ENCODE measurements at regions not wholly inside any gene's neighbourhood (a gene's known extent, or its start where the extent isn't known, plus 50 kb on each side); places are given as distances from the start of the nearest gene placed in this dataset.
"Not testable (repeated sequence)": the region's sequence is repeated elsewhere in the genome, so short reads cannot be mapped to it uniquely, and the experiment has no call there.

- no peak for DNase-seq
Measured at GRCh38 chr6:85186546-85187175, 263.2 kb upstream of the NT5E start.

- DNase-seq, result no peak
Measured at GRCh38 chr6:85185977-85186376, 263.9 kb upstream of the NT5E start.

DNA sequence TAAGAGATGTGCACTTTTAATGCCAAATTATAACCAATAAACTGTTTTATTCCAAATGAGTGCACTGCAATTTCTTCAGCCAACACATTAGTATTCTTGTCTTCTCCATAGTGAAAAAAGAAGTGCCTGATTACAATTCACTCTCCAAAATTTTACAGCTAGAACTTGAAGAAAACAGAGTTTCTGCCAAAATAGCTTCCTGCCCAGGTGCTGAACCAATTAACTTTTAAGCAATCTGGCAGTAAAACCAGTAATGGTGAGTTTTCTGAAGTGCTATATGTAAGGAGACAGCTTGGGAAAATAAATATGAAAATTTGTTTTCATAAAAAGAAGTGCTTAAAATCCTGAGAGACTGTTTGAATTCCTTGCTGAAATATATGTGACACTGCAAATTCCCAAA is 266.0 kb upstream of the NT5E start:
- no peak for DNase-seq

GRCh38 chr6:85172705-85173104 is 277.2 kb upstream of the NT5E start:
- DNase-seq, result no peak

- DNase-seq, result no peak
Measured at GRCh38 chr6:85172161-85172560, 277.7 kb upstream of the NT5E start.

DNA sequence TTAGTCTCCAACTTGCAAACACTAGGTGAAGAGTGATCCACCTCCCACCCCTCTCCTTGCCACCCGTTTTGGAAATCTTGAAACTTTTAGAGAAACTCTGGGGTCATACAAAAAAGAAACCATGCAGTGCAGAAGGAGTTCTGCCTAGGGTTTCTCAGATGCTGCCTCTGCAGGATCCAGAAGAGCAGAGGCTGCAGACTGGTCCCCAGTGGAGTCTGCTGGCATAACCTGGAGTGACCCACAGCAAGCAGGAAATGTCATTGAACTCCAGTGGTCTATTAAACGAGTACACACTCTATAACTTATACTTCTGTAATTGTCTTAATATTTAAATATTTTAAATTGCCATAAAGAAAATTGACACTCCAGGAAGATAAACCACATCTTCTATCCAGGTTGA is 280.7 kb upstream of the NT5E start:
- no peak for DNase-seq

GRCh38 chr6:85168146-85168545 is 281.7 kb upstream of the NT5E start:
- DNase-seq, result no peak

- DNase-seq, result no peak
Measured at GRCh38 chr6:85166114-85166741, 283.7 kb upstream of the NT5E start.

DNA sequence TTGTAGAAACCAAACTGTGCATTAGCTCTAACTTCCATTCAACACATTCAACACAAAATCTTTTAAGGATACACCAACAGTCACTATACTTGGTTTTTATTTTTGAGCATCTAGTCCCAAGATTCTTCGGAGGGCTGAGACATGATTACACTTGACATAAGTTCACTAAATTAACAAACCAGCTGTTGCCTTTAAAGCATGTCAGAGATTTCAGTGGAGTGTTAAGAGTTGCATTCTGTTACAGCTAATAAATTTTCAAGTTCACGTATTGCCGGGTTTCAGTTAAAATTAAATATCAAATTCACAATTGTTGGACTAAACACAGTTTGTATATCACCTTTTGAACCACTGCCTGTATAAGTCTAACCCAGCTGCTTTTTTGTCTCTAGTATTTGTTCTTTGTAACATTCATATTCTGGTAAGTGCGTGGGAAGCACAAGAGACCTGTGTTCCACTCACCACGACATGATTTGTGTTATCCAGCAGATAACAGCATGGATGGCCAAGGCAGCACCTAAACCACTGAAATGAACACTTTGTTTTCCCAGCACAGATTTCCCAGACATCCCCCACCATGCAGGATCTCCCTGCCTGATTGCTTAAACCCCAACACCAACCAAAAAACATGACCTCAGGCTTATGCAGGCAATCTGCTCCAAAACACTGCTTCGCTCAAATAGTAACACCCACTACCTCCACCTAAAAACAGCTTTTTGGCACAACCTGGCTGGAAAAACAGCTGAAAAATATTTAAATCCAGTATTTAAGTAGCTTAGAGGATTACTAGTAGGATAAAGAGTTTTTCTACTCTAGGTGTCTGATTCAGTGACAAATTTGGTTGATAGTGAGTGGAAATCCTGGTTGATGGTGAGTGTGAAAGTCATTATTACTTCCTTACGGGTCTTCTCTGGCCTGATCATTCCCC is 286.5 kb upstream of the NT5E start:
- DNase-seq, result no peak

GRCh38 chr6:85157311-85157710 is 292.6 kb upstream of the NT5E start:
- no peak for DNase-seq

DNA sequence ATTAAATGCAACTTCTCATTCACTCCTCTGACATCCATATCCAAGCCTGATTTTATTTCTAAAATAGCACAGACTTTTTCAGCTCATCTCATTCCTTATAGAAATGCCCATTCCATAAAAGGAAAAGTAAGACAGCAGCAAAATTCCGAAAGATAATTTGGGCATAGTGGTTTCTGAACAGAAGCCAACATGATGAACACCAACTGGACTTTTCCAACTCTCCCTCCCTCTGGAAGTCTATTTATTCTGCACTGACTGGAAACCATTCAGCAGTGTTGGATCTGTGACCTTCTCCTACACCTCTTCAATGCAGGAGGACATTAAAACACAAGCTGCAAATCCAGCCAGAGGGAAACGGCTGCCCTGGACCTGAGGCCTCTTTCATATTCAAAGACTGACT is 306.2 kb upstream of the NT5E start:
- no peak for DNase-seq

DNA sequence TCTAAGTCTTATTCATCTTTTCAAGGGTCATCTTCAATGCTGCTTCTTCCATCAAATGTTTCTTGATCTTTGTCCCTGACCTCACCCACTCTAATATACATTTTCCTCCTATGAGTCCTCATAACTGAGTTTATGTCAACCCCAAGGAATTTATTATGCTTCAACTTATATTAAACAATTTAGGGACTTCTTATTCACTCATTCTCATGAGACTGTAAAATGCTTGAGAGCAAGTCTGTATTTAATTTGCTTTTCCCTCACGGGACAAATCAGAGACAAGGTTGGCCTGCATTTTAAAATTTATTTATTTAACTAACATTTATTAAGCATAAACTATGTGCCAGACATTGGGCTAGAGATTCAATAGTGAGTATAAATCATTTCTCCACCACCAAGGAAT is 312.0 kb upstream of the NT5E start:
- DNase-seq, result no peak

DNA sequence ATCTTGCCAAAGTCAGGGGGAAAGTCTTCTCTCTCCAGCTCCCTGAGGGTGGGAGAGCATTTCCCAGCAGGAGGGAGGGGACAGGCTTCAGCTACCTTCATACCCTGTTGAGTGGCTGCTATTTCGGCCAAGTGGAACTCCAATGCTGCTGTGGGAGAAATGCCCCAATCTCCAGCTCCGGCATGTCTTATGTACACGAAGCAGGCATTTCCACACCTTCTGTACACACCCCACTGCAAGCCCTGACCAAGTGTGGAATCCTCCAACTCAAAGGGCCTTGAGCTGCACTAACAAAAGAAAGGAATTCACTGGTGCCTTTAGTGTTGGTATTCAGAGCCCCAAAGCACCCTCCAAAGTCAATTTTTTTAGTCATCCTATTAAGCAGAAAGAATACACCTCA is 313.6 kb upstream of the NT5E start:
- no peak for DNase-seq

DNA sequence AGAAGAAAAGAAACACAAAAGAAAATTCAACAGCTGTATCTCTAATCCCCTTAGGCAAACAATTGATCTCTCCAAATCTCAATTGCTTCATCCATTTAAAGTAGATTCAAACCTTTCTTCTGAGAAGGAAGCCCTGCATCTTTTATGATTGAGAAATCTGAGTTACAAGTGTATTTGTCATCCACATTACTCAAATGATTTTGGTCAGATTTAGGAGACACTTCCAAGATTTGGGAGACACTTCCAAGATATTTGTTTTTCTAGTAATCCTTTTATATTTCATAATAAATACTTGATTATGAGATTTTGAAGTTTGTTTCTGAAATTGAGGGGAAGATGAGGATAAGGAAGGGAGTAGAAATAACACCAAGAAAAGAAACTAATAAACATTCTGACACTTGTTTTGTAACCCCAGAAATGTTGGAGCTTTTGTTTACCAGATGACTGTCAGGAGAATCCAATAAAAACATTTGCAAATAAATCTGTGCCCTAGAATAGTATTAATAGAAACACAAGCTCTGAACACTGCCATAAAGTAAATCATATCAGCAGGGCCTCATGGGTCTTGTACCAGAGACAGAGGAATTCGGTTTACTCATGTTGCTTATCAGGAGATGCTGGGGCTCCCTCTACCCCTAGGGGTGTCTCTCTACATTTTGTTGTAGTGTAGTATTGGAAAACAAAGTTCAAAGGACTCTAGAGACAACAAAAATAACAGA is 314.3 kb upstream of the NT5E start:
- no peak for DNase-seq

GRCh38 chr6:85134172-85134571 is 315.7 kb upstream of the NT5E start:
- no peak for DNase-seq

- no peak for DNase-seq
Measured at GRCh38 chr6:85132091-85132490, 317.8 kb upstream of the NT5E start.

GRCh38 chr6:85130743-85131142 is 319.1 kb upstream of the NT5E start:
- DNase-seq, result no peak

GRCh38 chr6:85129881-85130280 is 320.0 kb upstream of the NT5E start:
- no peak for DNase-seq

DNA sequence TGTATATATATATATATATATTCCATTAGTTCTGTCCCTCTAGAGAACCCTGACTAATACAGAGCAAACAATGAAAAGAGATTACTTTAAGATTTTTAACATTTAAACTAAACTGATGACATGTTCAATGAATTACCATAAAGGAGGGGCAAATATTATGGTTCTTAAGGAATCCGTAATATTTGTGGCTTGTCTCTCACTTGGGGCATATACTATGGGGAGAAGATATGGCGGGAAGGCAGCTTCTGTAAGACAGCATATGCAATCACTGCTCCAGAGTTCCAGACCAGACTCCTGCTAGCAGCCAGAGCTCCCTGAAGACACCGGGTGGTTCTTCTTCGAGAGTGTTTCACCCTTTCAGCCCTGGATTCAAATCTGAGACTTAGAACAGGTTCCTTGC is 321.1 kb upstream of the NT5E start:
- DNase-seq, result no peak

- not testable (repeated sequence) for DNase-seq
Measured at GRCh38 chr6:85128256-85128655, 321.6 kb upstream of the NT5E start.

DNA sequence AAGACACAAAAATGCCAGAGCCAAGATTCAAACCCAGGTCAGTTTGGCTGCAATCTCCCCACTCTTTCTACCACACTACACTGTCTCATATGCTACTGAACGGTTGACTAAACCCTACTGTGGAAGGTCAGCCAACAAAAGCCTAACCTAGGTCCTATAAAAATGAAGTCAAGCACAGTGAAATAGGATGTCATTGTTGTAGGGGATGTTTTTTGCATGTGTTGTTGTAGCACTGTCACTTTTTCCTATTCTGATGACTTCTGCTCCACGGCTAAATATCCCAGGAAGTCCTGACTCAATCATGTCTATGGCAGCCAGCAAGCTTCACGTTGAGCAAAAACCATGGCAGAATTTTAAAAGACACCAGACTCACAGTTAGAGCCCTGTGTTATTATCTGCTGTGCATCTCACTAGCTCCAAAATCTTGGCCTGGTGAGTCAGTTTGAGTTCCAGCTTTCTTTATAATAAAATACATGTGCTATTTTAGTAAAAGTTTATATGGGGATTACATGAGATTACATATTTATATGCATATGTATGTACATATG is 322.1 kb upstream of the NT5E start:
- no peak for DNase-seq

- DNase-seq, result no peak
Measured at GRCh38 chr6:85127168-85127498, 322.8 kb upstream of the NT5E start.

- no peak for DNase-seq
Measured at GRCh38 chr6:85126485-85127167, 323.3 kb upstream of the NT5E start.

Data from NCI-H1694 (cell line).